Cardiac muscle cell (in vitro differentiated cells and primary cell): ENCODE measurements at regions not wholly inside any gene's neighbourhood (a gene's known extent, or its start where the extent isn't known, plus 50 kb on each side); places are given as distances from the start of the nearest gene placed in this dataset.

Source experiments
- DNase-seq, 2 donors: peaks; one replicate each; pipeline versions ENCODE4 v3.0.0 to v3.0.0-alpha.2; 2010 to 2017; ENCODE audit warnings: low read depth in 1 of 2, low spot score in 1 of 2
- H3K27ac ChIP-seq: fragments of 200-600 bp; sonication (generic); 2 replicates; pipeline ENCODE4 v1.5.1; 2016
- H3K27me3 ChIP-seq: fragments of 200-600 bp; sonication (generic); 2 replicates; pipeline ENCODE4 v1.6.0; 2016; ENCODE audit warnings: control low read depth
- H3K36me3 ChIP-seq: fragments of 200-600 bp; sonication (generic); 2 replicates; pipeline ENCODE4 v1.5.1; 2016; ENCODE audit warnings: control low read depth
- H3K4me1 ChIP-seq: fragments of 200-600 bp; sonication (generic); 2 replicates; pipeline ENCODE4 v1.8.1; 2017; ENCODE audit warnings: low read depth, mild to moderate bottlenecking, mixed run types
- H3K4me3 ChIP-seq: fragments of 200-600 bp; sonication (generic); 2 replicates; pipeline ENCODE4 v1.5.1; 2016; ENCODE audit warnings: mild to moderate bottlenecking
- H3K9me3 ChIP-seq: fragments of 200-600 bp; sonication (generic); 2 replicates; pipeline ENCODE4 v1.5.1; 2017; ENCODE audit warnings: low read depth, mild to moderate bottlenecking, control low read depth
- CTCF ChIP-seq: IDR thresholded peaks from 2 replicates; pipeline ENCODE4 v1.5.1; 2012; ENCODE audit warnings: low read depth, mild to moderate bottlenecking, low read length

DNA sequence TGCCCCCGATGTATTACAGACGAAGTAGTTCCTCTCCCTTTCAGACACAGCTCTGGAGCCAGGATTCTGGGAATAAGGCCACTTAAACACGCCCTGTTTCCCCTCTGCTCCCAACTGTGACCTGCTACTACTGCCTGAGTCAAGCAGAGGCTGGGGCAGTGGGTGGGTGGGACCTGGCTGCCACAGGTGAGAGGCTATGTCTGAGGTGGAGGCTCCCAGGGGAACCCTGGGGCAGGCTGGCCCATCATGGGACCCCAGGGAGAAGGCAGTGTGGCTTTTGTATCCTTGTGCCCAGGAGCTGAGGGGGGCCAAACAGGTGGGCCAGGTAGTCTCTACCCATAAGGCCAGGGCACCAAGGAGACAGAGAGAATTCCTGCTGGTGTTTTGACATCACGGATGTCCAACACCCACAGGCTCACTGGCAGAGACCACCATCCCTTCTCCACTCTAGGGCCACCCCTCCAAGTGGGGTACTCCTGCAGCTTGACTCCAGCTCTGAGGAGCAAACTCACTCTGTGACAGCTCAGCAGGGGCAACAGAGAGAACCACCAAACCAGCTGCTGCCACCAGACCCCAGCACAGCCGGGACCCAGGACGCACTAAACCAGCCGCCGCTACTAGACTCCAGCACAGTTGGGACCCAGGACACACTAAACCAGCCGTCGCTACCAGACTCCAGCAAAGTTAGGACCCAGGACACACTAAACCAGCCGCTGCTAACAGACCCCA is 105.3 kb upstream of the SMURF2 start:
- H3K4me1 ChIP-seq: peaks cover 5% of the 10 kb centered on the region

GRCh38 chr17:64765191-64765889 is 103.2 kb upstream of the SMURF2 start:
- Histone ChIP-seq H3K36me3 (no peaks in the 10 kb centered on the region), H3K4me1 (peaks cover 5% of the 10 kb centered on the region), H3K27ac (no peak overlapping the region), H3K4me3 (no peak overlapping the region), H3K9me3 (no peaks in the 10 kb centered on the region), H3K27me3 (no peaks in the 10 kb centered on the region)
- TF ChIP-seq CTCF: no peak
- no peak for DNase-seq

More for the DNA sequence above, 105.3 kb upstream of the SMURF2 start:
- TF ChIP-seq CTCF: no peak
- H3K27me3 ChIP-seq: no peaks in the 10 kb centered on the region
- H3K9me3 ChIP-seq: no peaks in the 10 kb centered on the region
- H3K27ac ChIP-seq: no peak overlapping the region
- no peak overlapping the region for H3K4me3 ChIP-seq
- no peak for DNase-seq
- H3K36me3 ChIP-seq: no peaks in the 10 kb centered on the region

GRCh38 chr17:64750891-64751677 is 89.0 kb upstream of the SMURF2 start:
- peaks cover 5% of the 10 kb centered on the region for H3K36me3 ChIP-seq
- TF ChIP-seq CTCF: no peak
- H3K4me3 ChIP-seq: no peak overlapping the region
- DNase-seq: no peak
- H3K27me3 ChIP-seq: no peaks in the 10 kb centered on the region
- H3K4me1 ChIP-seq: no peaks in the 10 kb centered on the region
- H3K9me3 ChIP-seq: no peaks in the 10 kb centered on the region
- H3K27ac ChIP-seq: no peak overlapping the region

DNA sequence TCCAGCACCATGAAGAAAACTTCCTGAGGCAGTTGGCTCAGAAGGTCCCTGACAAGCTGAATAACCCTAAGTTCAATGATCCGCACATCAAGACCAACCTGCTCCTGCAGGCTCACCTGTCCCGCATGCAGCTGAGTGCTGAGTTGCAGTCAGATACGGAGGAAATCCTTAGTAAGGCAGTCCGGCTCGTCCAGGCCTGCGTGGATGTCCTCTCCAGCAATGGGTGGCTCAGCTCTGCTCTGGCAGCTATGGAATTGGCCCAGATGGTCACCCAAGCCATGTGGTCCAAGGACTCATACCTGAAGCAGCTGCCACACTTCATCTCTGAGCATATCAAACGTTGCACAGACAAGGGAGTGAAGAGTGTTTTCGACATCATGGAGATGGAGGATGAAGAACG is 88.4 kb upstream of the SMURF2 start:
- Histone ChIP-seq H3K27me3 (no peaks in the 10 kb centered on the region), H3K4me3 (no peak overlapping the region), H3K36me3 (peaks cover 5% of the 10 kb centered on the region), H3K27ac (no peak overlapping the region), H3K4me1 (no peaks in the 10 kb centered on the region), H3K9me3 (no peaks in the 10 kb centered on the region)
- no peak for DNase-seq
- no peak for TF ChIP-seq CTCF

- no peaks in the 10 kb centered on the region for H3K9me3 ChIP-seq
- no peaks in the 10 kb centered on the region for H3K27me3 ChIP-seq
- H3K4me1 ChIP-seq: no peaks in the 10 kb centered on the region
- no peak for DNase-seq
- H3K27ac ChIP-seq: no peak overlapping the region
- TF ChIP-seq CTCF: no peak
- peaks cover 5% of the 10 kb centered on the region for H3K36me3 ChIP-seq
- no peak overlapping the region for H3K4me3 ChIP-seq
These were observed 87.2 kb upstream of the SMURF2 start for GRCh38 chr17:64749306-64749705.
